ENCODE measurements at regions not wholly inside any gene's neighbourhood (a gene's known extent, or its start where the extent isn't known, plus 50 kb on each side); places are given as distances from the start of the nearest gene placed in this dataset.

DNA sequence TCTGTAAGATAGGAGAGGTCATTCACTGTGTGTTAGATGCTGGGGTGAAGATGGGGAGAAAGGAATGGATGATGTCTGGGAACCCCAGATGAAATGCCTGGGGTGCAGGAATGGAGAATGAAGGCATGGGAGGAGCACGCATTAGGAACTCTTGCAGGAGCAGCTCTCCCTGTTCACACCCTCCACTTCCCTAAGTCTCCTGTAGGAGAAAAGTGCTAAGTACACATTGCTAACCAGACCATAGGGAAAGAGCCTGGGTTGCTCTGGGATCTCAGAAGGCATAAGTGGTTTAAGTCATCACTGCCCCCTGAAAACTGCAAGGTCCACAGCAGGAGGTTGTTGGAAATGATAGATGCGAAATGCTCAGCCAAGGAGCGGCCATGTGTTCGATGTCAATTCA is 163.1 kb downstream of the SEC61B start:
- no peak for TF ChIP-seq EZH2 (IDR thresholded peaks at IDR 0.05; ENCODE audit: low read length, unreplicated experiment)
- TF ChIP-seq, protein P1, sequence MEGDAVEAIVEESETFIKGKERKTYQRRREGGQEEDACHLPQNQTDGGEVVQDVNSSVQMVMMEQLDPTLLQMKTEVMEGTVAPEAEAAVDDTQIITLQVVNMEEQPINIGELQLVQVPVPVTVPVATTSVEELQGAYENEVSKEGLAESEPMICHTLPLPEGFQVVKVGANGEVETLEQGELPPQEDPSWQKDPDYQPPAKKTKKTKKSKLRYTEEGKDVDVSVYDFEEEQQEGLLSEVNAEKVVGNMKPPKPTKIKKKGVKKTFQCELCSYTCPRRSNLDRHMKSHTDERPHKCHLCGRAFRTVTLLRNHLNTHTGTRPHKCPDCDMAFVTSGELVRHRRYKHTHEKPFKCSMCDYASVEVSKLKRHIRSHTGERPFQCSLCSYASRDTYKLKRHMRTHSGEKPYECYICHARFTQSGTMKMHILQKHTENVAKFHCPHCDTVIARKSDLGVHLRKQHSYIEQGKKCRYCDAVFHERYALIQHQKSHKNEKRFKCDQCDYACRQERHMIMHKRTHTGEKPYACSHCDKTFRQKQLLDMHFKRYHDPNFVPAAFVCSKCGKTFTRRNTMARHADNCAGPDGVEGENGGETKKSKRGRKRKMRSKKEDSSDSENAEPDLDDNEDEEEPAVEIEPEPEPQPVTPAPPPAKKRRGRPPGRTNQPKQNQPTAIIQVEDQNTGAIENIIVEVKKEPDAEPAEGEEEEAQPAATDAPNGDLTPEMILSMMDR (conservative IDR thresholded peaks at IDR 0.05; ENCODE audit: low read depth, low read length), result no peak

Data from PC-3 (cell line).